IMR-90 (cell line): ENCODE measurements at regions not wholly inside any gene's neighbourhood (a gene's known extent, or its start where the extent isn't known, plus 50 kb on each side); places are given as distances from the start of the nearest gene placed in this dataset.

Source experiments
- ATAC-seq: fragments of 200-7000 bp; cut with Tn5 transposase; 2 replicates; pipeline ENCODE4 v1.9.1; 2020; ENCODE audit warnings: low read depth, mild to moderate bottlenecking, moderate library complexity
- BruUV-seq: library from RNA; stranded (reverse); fragments of 400-500 nt; replicated peaks from 2 replicates; lab custom pipeline; 2021; lab: Mats Ljungman, UMichigan
- CTCF ChIA-PET: fragments of 300-600 bp; formaldehyde crosslinking; extraction: SDS; loops from one replicate; lab custom pipeline; 2021; ENCODE audit warnings: antibody characterized with exemption; lab: Yijun Ruan, JAX
- POLR2A ChIA-PET: fragments of 300-600 bp; sonication (Branson Sonifier 250); formaldehyde crosslinking; loops from one replicate; lab custom pipeline; 2022; ENCODE audit warnings: antibody characterized with exemption; ENCODE audit not compliant: unreplicated experiment; lab: Charles Lee
- DNase-seq: peaks from one replicate; pipeline ENCODE4 v3.0.0; 2013
- H2AFZ ChIP-seq: replicated peaks from 2 replicates; pipeline ENCODE3; 2013; ENCODE audit warnings: low read length, mild to moderate bottlenecking; ENCODE audit not compliant: poor library complexity
- H2AK5ac ChIP-seq: 2 replicates; pipeline ENCODE4 v1.6.1; 2013; ENCODE audit warnings: low read depth, low read length, inconsistent platforms
- H2AK9ac ChIP-seq: replicated peaks from 2 replicates; pipeline ENCODE3; 2013; ENCODE audit warnings: mild to moderate bottlenecking, low read depth, low read length, moderate library complexity; ENCODE audit not compliant: poor library complexity
- H2BK120ac ChIP-seq: 2 replicates; pipeline ENCODE4 v1.6.1; 2013; ENCODE audit warnings: low read depth, low read length, inconsistent platforms
- H2BK15ac ChIP-seq: 3 replicates; pipeline ENCODE4 v1.6.1; 2013; ENCODE audit warnings: low read depth, low read length, inconsistent platforms
- H2BK20ac ChIP-seq: 2 replicates; pipeline ENCODE4 v1.6.1; 2013; ENCODE audit warnings: low read depth, mild to moderate bottlenecking, inconsistent platforms, low read length, moderate library complexity
- H2BK5ac ChIP-seq: 2 replicates; pipeline ENCODE4 v1.6.1; 2013; ENCODE audit warnings: mild to moderate bottlenecking, low read depth, low read length, inconsistent platforms; ENCODE audit not compliant: poor library complexity, severe bottlenecking
- H3K14ac ChIP-seq: replicated peaks from 2 replicates; pipeline ENCODE4 v1.6.1; 2013; ENCODE audit warnings: low read depth, low read length, inconsistent platforms
- H3K18ac ChIP-seq: 2 replicates; pipeline ENCODE4 v1.6.1; 2013; ENCODE audit warnings: low read depth, low read length, control low read depth
- H3K23ac ChIP-seq: 2 replicates; pipeline ENCODE4 v1.6.1; 2013; ENCODE audit warnings: low read depth, low read length, inconsistent platforms
- H3K27ac ChIP-seq: 2 replicates; pipeline ENCODE4 v1.5.1; 2013; ENCODE audit warnings: mild to moderate bottlenecking, control low read depth, low read length; ENCODE audit not compliant: insufficient read depth
- H3K27me3 ChIP-seq: 2 replicates; pipeline ENCODE4 v1.6.1; 2013; ENCODE audit warnings: low read length; ENCODE audit not compliant: control insufficient read depth, insufficient read depth
- H3K36me3 ChIP-seq: 2 replicates; pipeline ENCODE4 v1.6.1; 2013; ENCODE audit warnings: low read length, mixed read lengths; ENCODE audit not compliant: control insufficient read depth, insufficient read depth
- H3K4ac ChIP-seq: 2 replicates; pipeline ENCODE4 v1.6.1; 2013; ENCODE audit warnings: low read depth, low read length, inconsistent platforms
- H3K4me1 ChIP-seq: 2 replicates; pipeline ENCODE4 v1.6.1; 2013; ENCODE audit warnings: low read length, mixed read lengths; ENCODE audit not compliant: control insufficient read depth, insufficient read depth
- H3K4me2 ChIP-seq: 2 replicates; pipeline ENCODE4 v1.6.1; 2013; ENCODE audit warnings: low read depth, mild to moderate bottlenecking, control low read depth, low read length, moderate library complexity
- H3K4me3 ChIP-seq: 2 replicates; pipeline ENCODE4 v1.5.1; 2013; ENCODE audit warnings: low read depth, mild to moderate bottlenecking, control low read depth, low read length, moderate library complexity; ENCODE audit not compliant: insufficient read depth
- H3K56ac ChIP-seq: 2 replicates; pipeline ENCODE4 v1.6.1; 2013; ENCODE audit warnings: low read length, inconsistent platforms; ENCODE audit not compliant: insufficient read depth; ENCODE audit errors: extremely low read depth
- H3K79me1 ChIP-seq, 2 experiments: 2 replicates each; pipeline ENCODE4 v1.6.1; 2013; ENCODE audit warnings: low read length in 2 of 2, inconsistent platforms in 1 of 2, low read depth in 1 of 2
- H3K9ac ChIP-seq: 2 replicates; pipeline ENCODE4 v1.6.1; 2013; ENCODE audit warnings: low read depth, low read length, control low read depth
- H3K9me1 ChIP-seq: 2 replicates; pipeline ENCODE4 v1.6.1; 2013; ENCODE audit warnings: low read length, inconsistent platforms; ENCODE audit not compliant: insufficient read depth
- H3K9me3 ChIP-seq: 2 replicates; pipeline ENCODE4 v1.6.1; 2013; ENCODE audit warnings: low read length; ENCODE audit not compliant: control insufficient read depth, insufficient read depth
- H4K20me1 ChIP-seq: 2 replicates; pipeline ENCODE4 v1.6.1; 2013; ENCODE audit warnings: low read length, inconsistent platforms; ENCODE audit not compliant: insufficient read depth
- H4K5ac ChIP-seq: 2 replicates; pipeline ENCODE4 v1.6.1; 2013; ENCODE audit warnings: mild to moderate bottlenecking, low read depth, low read length, control low read depth
- H4K8ac ChIP-seq, 2 experiments: 2 replicates each; pipeline ENCODE4 v1.6.1; 2013; ENCODE audit warnings: low read depth in 2 of 2, low read length in 2 of 2, control low read depth in 1 of 2, inconsistent platforms in 1 of 2
- H4K91ac ChIP-seq: 2 replicates; pipeline ENCODE4 v1.6.1; 2013; ENCODE audit warnings: low read depth, low read length, inconsistent platforms; ENCODE audit not compliant: insufficient read depth
- BHLHE40 ChIP-seq: fragments of 150-350 bp; IDR thresholded peaks from 2 replicates; pipeline ENCODE4 v1.6.1; 2016; ENCODE audit warnings: mild to moderate bottlenecking, low read depth, low read length
- CHD1 ChIP-seq: IDR thresholded peaks from 2 replicates; pipeline ENCODE4 v1.6.1; 2012; ENCODE audit warnings: low read depth, low read length, improper control_type of control experiment
- CTCF ChIP-seq: conservative IDR thresholded peaks from 2 replicates; pipeline ENCODE4 v1.5.1; 2012; ENCODE audit warnings: mild to moderate bottlenecking, low read depth, low read length, improper control_type of control experiment
- ELK1 ChIP-seq: fragments of 150-350 bp; IDR thresholded peaks from 2 replicates; pipeline ENCODE4 v1.6.1; 2016; ENCODE audit warnings: low read depth, mild to moderate bottlenecking, low read length, moderate library complexity, borderline replicate concordance
- MAFK ChIP-seq: IDR thresholded peaks from 2 replicates; pipeline ENCODE4 v1.6.1; 2012; ENCODE audit warnings: low read depth, low read length, improper control_type of control experiment
- MAZ ChIP-seq: IDR thresholded peaks from 2 replicates; pipeline ENCODE4 v1.6.1; 2012; ENCODE audit warnings: low read depth, mild to moderate bottlenecking, low read length, improper control_type of control experiment, moderate library complexity, borderline replicate concordance
- MXI1 ChIP-seq: IDR thresholded peaks from 2 replicates; pipeline ENCODE4 v1.6.1; 2012; ENCODE audit warnings: low read depth, mild to moderate bottlenecking, low read length, moderate library complexity, borderline replicate concordance
- NFE2L2 ChIP-seq: fragments of 150-350 bp; IDR thresholded peaks from 2 replicates; pipeline ENCODE4 v1.6.1; 2016; ENCODE audit warnings: low read depth, mild to moderate bottlenecking, low read length
- RCOR1 ChIP-seq: IDR thresholded peaks from 2 replicates; pipeline ENCODE4 v1.6.1; 2012; ENCODE audit warnings: mild to moderate bottlenecking, low read length, improper control_type of control experiment; ENCODE audit not compliant: insufficient replicate concordance
- RFX5 ChIP-seq: IDR thresholded peaks from 2 replicates; pipeline ENCODE4 v1.8.0; 2012; ENCODE audit warnings: low read depth, mild to moderate bottlenecking, low read length, moderate library complexity
- WGBS, 2 experiments: methylation state at CpG; one replicate each; pipeline versions ENCODE4 v1.1.5 to v1.1.7; 2013; ENCODE audit warnings: missing lambda C conversion rate in 2 of 2; ENCODE audit not compliant: insufficient read length in 1 of 2; ENCODE audit errors: extremely low coverage in 2 of 2; 5-methylcytosine and 5-hydroxymethylcytosine counted together
- dilution Hi-C: fragments of 300-500 bp; cut with HindIII; formaldehyde crosslinking; loops from one replicate; pipeline ENCODE4 v1.14.3; 2018; ENCODE audit warnings: low sequenced_read_pairs; ENCODE audit not compliant: unreplicated experiment
- in situ Hi-C: fragments of 300-500 bp; cut with MboI; formaldehyde crosslinking; loops from 3 replicates; pipeline ENCODE4 v1.14.3; 2019; ENCODE audit warnings: low sequenced_read_pairs, inconsistent platforms, mixed read lengths
- intact Hi-C: fragments of 100-400 bp; cut with micrococcal nuclease; formaldehyde crosslinking; loops from 2 replicates; pipeline ENCODE4 v1.10.0; 2022

- no peak for ATAC-seq
- Histone ChIP-seq H3K14ac (no peak overlapping the region), H3K36me3 (no peaks in the 10 kb centered on the region), H2BK20ac (no peak overlapping the region), H3K9ac (no peak overlapping the region), H2AK5ac (no peak overlapping the region), H4K8ac (no peak overlapping the region), H3K4me1 (no peaks in the 10 kb centered on the region), H3K9me1 (no peaks in the 10 kb centered on the region), H2AFZ (no peak overlapping the region), H3K18ac (no peak overlapping the region), H4K91ac (no peak overlapping the region), H2BK15ac (no peak overlapping the region), H3K4ac (no peak overlapping the region), H3K27me3 (no peaks in the 10 kb centered on the region), H3K4me3 (no peak overlapping the region), H3K56ac (no peak overlapping the region), H3K9me3 (no peaks in the 10 kb centered on the region), H3K23ac (no peak overlapping the region), H4K20me1 (no peaks in the 10 kb centered on the region), H2BK5ac (no peak overlapping the region), H4K5ac (no peak overlapping the region), H2BK120ac (no peak overlapping the region), H3K4me2 (no peak overlapping the region), H3K79me1 (no peaks in the 10 kb centered on the region), H3K27ac (no peak overlapping the region), H2AK9ac (no peak overlapping the region)
- POLR2A ChIA-PET, result no interaction called here
- dilution Hi-C loops, result no loop called here
- CTCF ChIA-PET, result no interaction called here
- no peak for DNase-seq
- TF ChIP-seq MXI1, result no peak
- no peak for TF ChIP-seq MAFK
- no peak for TF ChIP-seq BHLHE40
- no peak for TF ChIP-seq NFE2L2
- TF ChIP-seq MAZ, result no peak
- TF ChIP-seq RCOR1, result no peak
- TF ChIP-seq CHD1, result no peak
- TF ChIP-seq RFX5, result no peak
- TF ChIP-seq CTCF, result no peak
- TF ChIP-seq ELK1, result no peak
- BruUV-seq, result no TSS peak
- no CpG with 5 or more reads among the region's 3 CpGs for WGBS, 2 experiments
- in situ Hi-C loops, result no loop called here
- intact Hi-C loops, result no loop called here
These were observed 424.5 kb upstream of the ANO5 start for GRCh38 chr11:21768388-21768787.
